WTC11 (cell line): ENCODE measurements at regions not wholly inside any gene's neighbourhood (a gene's known extent, or its start where the extent isn't known, plus 50 kb on each side); places are given as distances from the start of the nearest gene placed in this dataset.

Experiments used
- ATAC-seq: fragments of 200-7000 bp; cut with Tn5 transposase; 2 replicates; pipeline ENCODE4 v1.10.0; 2021; ENCODE audit warnings: mild to moderate bottlenecking, moderate library complexity
- CTCF ChIA-PET: fragments of 300-600 bp; sonication (Branson Sonifier 250); formaldehyde crosslinking; loops from one replicate; lab custom pipeline; 2021; ENCODE audit warnings: antibody characterized with exemption; lab: Charles Lee
- POLR2A ChIA-PET: fragments of 350-600 bp; sonication (Branson Sonifier 250); formaldehyde crosslinking; loops from one replicate; lab custom pipeline; 2021; ENCODE audit warnings: antibody characterized with exemption; lab: Charles Lee
- DNase-seq: peaks from one replicate; pipeline ENCODE4 v3.0.0; 2021; ENCODE audit warnings: low spot score
- H3K27ac Mint-ChIP-seq: 2 replicates; pipeline ENCODE4 v1.8.0; 2021; ENCODE audit warnings: mixed read lengths
- H3K27me3 Mint-ChIP-seq: 2 replicates; pipeline ENCODE4 v1.8.0; 2021; ENCODE audit warnings: low read depth, mild to moderate bottlenecking, moderate library complexity, mixed read lengths
- H3K36me3 Mint-ChIP-seq: 2 replicates; pipeline ENCODE4 v1.8.0; 2021; ENCODE audit warnings: mixed read lengths
- H3K4me1 Mint-ChIP-seq: 2 replicates; pipeline ENCODE4 v1.8.0; 2022; ENCODE audit warnings: mixed read lengths
- H3K4me3 Mint-ChIP-seq: 2 replicates; pipeline ENCODE4 v1.8.0; 2021; ENCODE audit warnings: mild to moderate bottlenecking, moderate library complexity, mixed read lengths
- H3K9me3 Mint-ChIP-seq: 2 replicates; pipeline ENCODE4 v1.8.0; 2021; ENCODE audit warnings: mixed read lengths
- NR2C2 ChIP-seq: sonication (generic); formaldehyde crosslinking; IDR thresholded peaks from 2 replicates; pipeline ENCODE4 v1.8.0; 2022; ENCODE audit warnings: mild to moderate bottlenecking, missing genetic modification reagents
- RORB ChIP-seq: fragments of 250-450 bp; sonication (Bioruptor Pico); IDR thresholded peaks from 2 replicates; pipeline ENCODE4 v1.9.0; 2021; ENCODE audit warnings: mild to moderate bottlenecking
- TF ChIP-seq, protein P1 (sequence below): sonication (generic); formaldehyde crosslinking; IDR thresholded peaks from 2 replicates; pipeline ENCODE4 v1.8.0; 2023; ENCODE audit warnings: missing genetic modification reagents, mild to moderate bottlenecking, borderline replicate concordance
- TF ChIP-seq, protein P2 (sequence below): sonication (generic); formaldehyde crosslinking; IDR thresholded peaks from 2 replicates; pipeline ENCODE4 v1.8.1; 2023; ENCODE audit warnings: mild to moderate bottlenecking, missing genetic modification reagents, moderate library complexity
- TF ChIP-seq, protein P3 (sequence below): sonication (generic); formaldehyde crosslinking; IDR thresholded peaks from 2 replicates; pipeline ENCODE4 v1.8.0; 2022; ENCODE audit warnings: missing genetic modification reagents
- TF ChIP-seq, protein P4 (sequence below): fragments of 250-450 bp; sonication (Bioruptor Pico); conservative IDR thresholded peaks from 2 replicates; pipeline ENCODE4 v1.9.0; 2021; ENCODE audit warnings: mild to moderate bottlenecking
- TF ChIP-seq, protein P5 (sequence below): fragments of 250-450 bp; sonication (Bioruptor Pico); IDR thresholded peaks from 2 replicates; pipeline ENCODE4 v1.9.0; 2021; ENCODE audit warnings: mild to moderate bottlenecking, borderline replicate concordance

DNA sequence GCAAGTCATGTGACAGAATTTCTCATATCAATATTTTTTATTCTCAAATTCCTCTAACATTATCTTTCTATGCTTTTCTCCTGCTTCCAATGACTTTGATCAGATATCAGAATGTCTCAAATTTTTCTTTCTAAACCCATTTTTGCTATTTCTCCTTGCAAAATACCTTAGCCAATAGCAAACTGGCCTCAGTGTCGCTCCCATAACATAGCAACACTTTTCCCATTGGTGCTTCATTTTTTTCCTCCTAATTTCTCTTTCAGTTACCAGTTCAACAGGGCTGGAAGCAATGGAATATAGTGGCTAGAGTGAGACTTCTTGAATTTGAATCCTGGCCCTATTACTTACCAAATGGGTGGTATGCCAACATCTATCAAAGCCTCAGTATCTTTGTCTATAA is 1091.6 kb downstream of the C4orf33 start (continued):
- TF ChIP-seq, protein P1, sequence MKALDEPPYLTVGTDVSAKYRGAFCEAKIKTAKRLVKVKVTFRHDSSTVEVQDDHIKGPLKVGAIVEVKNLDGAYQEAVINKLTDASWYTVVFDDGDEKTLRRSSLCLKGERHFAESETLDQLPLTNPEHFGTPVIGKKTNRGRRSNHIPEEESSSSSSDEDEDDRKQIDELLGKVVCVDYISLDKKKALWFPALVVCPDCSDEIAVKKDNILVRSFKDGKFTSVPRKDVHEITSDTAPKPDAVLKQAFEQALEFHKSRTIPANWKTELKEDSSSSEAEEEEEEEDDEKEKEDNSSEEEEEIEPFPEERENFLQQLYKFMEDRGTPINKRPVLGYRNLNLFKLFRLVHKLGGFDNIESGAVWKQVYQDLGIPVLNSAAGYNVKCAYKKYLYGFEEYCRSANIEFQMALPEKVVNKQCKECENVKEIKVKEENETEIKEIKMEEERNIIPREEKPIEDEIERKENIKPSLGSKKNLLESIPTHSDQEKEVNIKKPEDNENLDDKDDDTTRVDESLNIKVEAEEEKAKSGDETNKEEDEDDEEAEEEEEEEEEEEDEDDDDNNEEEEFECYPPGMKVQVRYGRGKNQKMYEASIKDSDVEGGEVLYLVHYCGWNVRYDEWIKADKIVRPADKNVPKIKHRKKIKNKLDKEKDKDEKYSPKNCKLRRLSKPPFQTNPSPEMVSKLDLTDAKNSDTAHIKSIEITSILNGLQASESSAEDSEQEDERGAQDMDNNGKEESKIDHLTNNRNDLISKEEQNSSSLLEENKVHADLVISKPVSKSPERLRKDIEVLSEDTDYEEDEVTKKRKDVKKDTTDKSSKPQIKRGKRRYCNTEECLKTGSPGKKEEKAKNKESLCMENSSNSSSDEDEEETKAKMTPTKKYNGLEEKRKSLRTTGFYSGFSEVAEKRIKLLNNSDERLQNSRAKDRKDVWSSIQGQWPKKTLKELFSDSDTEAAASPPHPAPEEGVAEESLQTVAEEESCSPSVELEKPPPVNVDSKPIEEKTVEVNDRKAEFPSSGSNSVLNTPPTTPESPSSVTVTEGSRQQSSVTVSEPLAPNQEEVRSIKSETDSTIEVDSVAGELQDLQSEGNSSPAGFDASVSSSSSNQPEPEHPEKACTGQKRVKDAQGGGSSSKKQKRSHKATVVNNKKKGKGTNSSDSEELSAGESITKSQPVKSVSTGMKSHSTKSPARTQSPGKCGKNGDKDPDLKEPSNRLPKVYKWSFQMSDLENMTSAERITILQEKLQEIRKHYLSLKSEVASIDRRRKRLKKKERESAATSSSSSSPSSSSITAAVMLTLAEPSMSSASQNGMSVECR (CRISPR knock-in tag), result no peak
- TF ChIP-seq NR2C2, result no peak
- TF ChIP-seq, protein P2, sequence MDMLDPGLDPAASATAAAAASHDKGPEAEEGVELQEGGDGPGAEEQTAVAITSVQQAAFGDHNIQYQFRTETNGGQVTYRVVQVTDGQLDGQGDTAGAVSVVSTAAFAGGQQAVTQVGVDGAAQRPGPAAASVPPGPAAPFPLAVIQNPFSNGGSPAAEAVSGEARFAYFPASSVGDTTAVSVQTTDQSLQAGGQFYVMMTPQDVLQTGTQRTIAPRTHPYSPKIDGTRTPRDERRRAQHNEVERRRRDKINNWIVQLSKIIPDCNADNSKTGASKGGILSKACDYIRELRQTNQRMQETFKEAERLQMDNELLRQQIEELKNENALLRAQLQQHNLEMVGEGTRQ, result no peak
- TF ChIP-seq, protein P3, sequence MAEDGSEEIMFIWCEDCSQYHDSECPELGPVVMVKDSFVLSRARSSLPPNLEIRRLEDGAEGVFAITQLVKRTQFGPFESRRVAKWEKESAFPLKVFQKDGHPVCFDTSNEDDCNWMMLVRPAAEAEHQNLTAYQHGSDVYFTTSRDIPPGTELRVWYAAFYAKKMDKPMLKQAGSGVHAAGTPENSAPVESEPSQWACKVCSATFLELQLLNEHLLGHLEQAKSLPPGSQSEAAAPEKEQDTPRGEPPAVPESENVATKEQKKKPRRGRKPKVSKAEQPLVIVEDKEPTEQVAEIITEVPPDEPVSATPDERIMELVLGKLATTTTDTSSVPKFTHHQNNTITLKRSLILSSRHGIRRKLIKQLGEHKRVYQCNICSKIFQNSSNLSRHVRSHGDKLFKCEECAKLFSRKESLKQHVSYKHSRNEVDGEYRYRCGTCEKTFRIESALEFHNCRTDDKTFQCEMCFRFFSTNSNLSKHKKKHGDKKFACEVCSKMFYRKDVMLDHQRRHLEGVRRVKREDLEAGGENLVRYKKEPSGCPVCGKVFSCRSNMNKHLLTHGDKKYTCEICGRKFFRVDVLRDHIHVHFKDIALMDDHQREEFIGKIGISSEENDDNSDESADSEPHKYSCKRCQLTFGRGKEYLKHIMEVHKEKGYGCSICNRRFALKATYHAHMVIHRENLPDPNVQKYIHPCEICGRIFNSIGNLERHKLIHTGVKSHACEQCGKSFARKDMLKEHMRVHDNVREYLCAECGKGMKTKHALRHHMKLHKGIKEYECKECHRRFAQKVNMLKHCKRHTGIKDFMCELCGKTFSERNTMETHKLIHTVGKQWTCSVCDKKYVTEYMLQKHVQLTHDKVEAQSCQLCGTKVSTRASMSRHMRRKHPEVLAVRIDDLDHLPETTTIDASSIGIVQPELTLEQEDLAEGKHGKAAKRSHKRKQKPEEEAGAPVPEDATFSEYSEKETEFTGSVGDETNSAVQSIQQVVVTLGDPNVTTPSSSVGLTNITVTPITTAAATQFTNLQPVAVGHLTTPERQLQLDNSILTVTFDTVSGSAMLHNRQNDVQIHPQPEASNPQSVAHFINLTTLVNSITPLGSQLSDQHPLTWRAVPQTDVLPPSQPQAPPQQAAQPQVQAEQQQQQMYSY (CRISPR knock-in tag), result no peak
- TF ChIP-seq, protein P4, sequence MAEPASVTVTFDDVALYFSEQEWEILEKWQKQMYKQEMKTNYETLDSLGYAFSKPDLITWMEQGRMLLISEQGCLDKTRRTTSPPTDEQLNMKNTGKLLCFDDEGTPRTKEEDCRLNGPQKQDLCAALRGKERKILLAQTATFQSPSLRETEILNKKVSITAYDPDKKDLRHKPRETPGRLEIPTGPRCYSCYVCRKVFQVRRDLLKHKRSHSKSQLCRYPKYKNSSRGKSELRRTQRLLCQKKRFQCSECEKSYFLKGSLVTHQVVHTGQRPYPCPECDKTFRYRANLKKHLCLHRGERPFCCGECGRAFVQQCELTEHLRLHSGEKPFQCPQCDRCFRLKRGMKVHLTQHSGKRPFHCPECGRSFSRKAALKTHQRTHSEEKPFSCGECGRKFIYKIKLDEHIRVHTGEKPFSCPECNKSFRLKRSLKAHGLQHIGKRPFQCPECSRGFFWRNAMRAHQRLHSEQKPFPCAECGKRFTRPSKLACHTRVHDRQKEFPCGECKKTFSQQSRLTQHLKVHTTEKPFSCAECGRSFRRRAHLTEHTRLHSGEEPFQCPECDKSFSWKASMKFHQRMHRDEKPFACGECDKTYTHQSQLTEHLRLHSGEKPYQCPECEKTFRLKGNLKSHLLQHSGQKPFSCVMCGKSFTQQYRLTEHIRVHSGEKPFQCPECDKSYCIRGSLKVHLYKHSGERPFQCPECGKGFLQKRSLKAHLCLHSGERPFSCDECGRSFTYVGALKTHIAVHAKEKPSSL (CRISPR knock-in tag), result no peak
- TF ChIP-seq, protein P5, sequence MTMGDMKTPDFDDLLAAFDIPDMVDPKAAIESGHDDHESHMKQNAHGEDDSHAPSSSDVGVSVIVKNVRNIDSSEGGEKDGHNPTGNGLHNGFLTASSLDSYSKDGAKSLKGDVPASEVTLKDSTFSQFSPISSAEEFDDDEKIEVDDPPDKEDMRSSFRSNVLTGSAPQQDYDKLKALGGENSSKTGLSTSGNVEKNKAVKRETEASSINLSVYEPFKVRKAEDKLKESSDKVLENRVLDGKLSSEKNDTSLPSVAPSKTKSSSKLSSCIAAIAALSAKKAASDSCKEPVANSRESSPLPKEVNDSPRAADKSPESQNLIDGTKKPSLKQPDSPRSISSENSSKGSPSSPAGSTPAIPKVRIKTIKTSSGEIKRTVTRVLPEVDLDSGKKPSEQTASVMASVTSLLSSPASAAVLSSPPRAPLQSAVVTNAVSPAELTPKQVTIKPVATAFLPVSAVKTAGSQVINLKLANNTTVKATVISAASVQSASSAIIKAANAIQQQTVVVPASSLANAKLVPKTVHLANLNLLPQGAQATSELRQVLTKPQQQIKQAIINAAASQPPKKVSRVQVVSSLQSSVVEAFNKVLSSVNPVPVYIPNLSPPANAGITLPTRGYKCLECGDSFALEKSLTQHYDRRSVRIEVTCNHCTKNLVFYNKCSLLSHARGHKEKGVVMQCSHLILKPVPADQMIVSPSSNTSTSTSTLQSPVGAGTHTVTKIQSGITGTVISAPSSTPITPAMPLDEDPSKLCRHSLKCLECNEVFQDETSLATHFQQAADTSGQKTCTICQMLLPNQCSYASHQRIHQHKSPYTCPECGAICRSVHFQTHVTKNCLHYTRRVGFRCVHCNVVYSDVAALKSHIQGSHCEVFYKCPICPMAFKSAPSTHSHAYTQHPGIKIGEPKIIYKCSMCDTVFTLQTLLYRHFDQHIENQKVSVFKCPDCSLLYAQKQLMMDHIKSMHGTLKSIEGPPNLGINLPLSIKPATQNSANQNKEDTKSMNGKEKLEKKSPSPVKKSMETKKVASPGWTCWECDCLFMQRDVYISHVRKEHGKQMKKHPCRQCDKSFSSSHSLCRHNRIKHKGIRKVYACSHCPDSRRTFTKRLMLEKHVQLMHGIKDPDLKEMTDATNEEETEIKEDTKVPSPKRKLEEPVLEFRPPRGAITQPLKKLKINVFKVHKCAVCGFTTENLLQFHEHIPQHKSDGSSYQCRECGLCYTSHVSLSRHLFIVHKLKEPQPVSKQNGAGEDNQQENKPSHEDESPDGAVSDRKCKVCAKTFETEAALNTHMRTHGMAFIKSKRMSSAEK (CRISPR knock-in tag), result no peak
- TF ChIP-seq, all 79 proteins: peak for 0

DNA sequence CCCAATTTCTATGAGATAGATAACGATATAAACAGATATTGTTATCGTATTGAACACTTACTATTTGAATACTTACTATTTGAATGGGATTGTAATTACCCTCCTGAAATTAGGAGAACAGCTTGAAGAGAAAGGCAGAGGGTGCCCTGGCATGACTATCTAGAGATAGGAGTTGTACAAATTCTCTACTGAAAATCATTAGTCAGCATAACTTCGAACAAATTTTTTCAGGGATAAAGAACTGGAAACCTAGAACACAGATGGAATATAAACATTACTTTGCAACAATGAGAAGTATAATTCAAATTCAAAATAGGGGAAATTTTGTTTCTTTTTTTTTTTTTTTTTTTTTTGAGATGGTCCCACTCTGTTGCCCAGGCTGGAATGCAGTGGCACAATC is 1096.8 kb downstream of the C4orf33 start:
- H3K27me3 Mint-ChIP-seq, result no peaks in the 10 kb centered on the region
- H3K27ac Mint-ChIP-seq, result no peak overlapping the region
- POLR2A ChIA-PET, result no interaction called here
- H3K36me3 Mint-ChIP-seq, result peaks cover 26% of the 10 kb centered on the region
- no peak overlapping the region for H3K4me3 Mint-ChIP-seq
- TF ChIP-seq RORB (CRISPR knock-in tag), result no peak
- H3K4me1 Mint-ChIP-seq, result peaks cover 20% of the 10 kb centered on the region
- CTCF ChIA-PET, result no interaction called here
- peaks cover 30% of the 10 kb centered on the region for H3K9me3 Mint-ChIP-seq
- DNase-seq, result no peak
- ATAC-seq, result no peak
